ENCODE measurements at regions not wholly inside any gene's neighbourhood (a gene's known extent, or its start where the extent isn't known, plus 50 kb on each side); places are given as distances from the start of the nearest gene placed in this dataset.
A peak's percentile ranks its signal among the peaks of the same experiment; 100 is the strongest.

DNA sequence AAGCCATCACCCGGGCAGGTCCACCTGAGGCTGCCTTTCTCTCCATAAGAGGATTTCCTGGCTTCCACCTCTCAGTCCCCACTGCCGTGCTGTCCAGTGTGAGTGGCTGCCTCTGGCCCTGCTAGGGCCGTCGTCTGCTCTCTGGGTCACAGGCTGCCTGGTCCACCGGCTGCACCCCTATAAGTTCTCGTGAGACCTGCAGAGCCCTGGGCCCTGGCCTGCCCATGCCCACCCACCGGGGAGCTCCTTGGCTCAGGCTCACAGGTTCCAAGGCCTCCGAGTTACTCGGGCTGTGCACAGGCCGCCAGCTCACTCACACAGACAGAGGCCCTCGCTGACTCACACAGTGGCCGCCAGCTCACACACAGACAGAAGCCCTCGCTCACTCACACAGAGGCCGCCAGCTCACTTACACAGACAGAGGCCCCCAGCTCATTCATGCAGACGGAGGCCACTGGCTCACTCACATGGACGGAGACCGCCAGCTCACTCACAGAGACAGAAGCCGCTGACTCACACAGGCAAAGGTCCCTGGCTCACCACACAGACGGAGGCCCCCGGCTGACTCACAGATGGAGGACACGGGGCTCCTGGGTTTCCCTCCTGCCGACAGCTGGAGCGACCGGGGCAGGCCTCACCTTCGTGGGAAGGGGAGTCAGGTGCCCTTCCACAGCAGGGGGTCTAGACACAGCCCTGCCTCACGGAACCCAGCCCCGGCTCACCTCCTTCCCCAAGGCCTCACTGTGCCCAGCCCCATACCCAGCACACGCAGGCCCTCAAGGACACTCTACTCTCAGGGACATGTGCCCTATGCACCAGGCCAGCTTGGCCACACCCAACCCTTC is 334.1 kb upstream of the MYT1L start:
- H3K27ac ChIP-seq = no peak overlapping the region
- DNase-seq = peak in 1 of 2 donors; percentile 69
- no peaks in the 10 kb centered on the region for H3K9me3 ChIP-seq
- TF ChIP-seq, protein P1, sequence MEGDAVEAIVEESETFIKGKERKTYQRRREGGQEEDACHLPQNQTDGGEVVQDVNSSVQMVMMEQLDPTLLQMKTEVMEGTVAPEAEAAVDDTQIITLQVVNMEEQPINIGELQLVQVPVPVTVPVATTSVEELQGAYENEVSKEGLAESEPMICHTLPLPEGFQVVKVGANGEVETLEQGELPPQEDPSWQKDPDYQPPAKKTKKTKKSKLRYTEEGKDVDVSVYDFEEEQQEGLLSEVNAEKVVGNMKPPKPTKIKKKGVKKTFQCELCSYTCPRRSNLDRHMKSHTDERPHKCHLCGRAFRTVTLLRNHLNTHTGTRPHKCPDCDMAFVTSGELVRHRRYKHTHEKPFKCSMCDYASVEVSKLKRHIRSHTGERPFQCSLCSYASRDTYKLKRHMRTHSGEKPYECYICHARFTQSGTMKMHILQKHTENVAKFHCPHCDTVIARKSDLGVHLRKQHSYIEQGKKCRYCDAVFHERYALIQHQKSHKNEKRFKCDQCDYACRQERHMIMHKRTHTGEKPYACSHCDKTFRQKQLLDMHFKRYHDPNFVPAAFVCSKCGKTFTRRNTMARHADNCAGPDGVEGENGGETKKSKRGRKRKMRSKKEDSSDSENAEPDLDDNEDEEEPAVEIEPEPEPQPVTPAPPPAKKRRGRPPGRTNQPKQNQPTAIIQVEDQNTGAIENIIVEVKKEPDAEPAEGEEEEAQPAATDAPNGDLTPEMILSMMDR (IDR thresholded peaks at IDR 0.05) = no peak
- H3K27me3 ChIP-seq (ENCODE audit: insufficient read depth in 3 of 3, low read length in 2 of 3) = no peaks in the 10 kb centered on the region
- H3K4me3 ChIP-seq = no peak overlapping the region
- peak in 1 of 4 donors; percentile 18 for ATAC-seq
- WGBS, 3 donors = 84 to 86% (median 86%) methylated on average over 28 of the region's 28 CpGs
- intact Hi-C loops (cut with DNase I) = loop anchor here in 1 of 2 donors (5.0 kb wide), 1 partner anchor 107 kb away; no protein-coding TSS in a partner anchor
- no peaks in the 10 kb centered on the region for H3K36me3 ChIP-seq (ENCODE audit: insufficient read depth in 1 of 2, low read depth in 1 of 2)
- peaks cover 18% of the 10 kb centered on the region for H3K4me1 ChIP-seq

DNA sequence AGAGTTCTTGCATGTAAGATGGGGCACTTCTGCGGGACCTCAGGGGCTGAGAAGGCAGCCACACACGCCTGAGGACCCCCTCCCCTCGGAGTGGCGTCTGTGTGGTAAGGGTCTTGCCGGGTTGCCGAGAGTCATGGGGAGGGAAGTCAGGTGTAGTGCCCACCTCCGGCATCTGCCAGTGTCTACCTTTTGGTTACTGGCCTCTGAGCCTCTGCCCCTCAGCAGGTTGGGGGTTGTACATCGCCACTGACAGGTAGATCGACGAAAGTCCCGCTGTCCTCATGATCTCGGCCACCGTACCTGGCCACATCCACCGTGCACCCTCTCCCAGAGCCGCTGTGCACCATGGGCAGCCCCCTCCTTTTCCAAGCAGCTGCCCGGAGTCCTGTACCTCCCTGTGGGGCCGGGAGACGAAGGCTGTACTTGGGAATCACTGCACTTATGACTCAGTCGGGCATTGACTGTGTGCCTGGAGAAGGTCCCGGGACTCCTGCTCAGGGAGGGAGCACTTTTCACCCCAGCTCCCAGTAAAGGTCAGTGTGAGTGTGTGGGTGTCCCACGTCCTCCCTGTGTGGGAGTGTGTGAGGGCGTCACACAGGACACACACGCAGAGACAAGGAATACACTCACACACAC is 332.4 kb upstream of the MYT1L start:
- 64 to 67% (median 66%) methylated on average over 23 of the region's 23 CpGs for WGBS, 3 donors
- no peak overlapping the region for H3K27ac ChIP-seq
- peaks cover 18% of the 10 kb centered on the region for H3K4me1 ChIP-seq
- no peak overlapping the region for H3K4me3 ChIP-seq
- peak in 3 of 4 donors; percentile 31 to 73 (median 62) for ATAC-seq
- no peaks in the 10 kb centered on the region for H3K9me3 ChIP-seq
- H3K27me3 ChIP-seq (ENCODE audit: insufficient read depth in 3 of 3, low read length in 2 of 3) = no peaks in the 10 kb centered on the region
- TF ChIP-seq, protein P1 (IDR thresholded peaks at IDR 0.05) = no peak
- DNase-seq = peak in 1 of 2 donors; percentile 37
- intact Hi-C loops (cut with DNase I) = loop anchor here in 1 of 2 donors (5.0 kb wide), 1 partner anchor 109 kb away; no protein-coding TSS in a partner anchor
- H3K36me3 ChIP-seq (ENCODE audit: insufficient read depth in 1 of 2, low read depth in 1 of 2) = no peaks in the 10 kb centered on the region

DNA sequence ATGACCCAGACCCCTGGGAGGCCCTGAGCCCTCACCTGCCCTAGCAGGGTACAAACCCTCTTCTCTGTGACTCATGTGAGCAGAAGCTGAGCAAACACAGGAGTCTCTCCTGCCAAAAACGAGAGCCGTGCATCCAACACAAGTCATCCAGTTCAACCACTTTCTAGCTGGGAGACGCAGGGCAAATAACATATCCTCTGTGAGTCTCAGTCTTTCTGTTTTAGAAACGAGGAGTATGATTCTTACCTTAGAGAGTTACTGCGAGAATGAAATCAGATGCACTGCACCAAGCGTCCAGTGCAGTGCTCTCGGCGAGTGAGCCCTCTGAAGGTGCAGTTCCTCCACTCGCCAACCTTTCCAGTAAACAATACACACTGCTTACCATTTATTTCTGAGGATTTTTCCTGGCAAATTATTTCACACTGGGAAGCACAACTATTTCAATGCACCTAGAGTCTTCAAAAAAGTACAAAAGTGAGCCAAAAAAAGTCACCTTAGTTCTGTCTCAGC is 331.8 kb upstream of the MYT1L start:
- H3K27ac ChIP-seq = no peak overlapping the region
- no peaks in the 10 kb centered on the region for H3K36me3 ChIP-seq (ENCODE audit: insufficient read depth in 1 of 2, low read depth in 1 of 2)
- no peaks in the 10 kb centered on the region for H3K27me3 ChIP-seq (ENCODE audit: insufficient read depth in 3 of 3, low read length in 2 of 3)
- WGBS, 3 donors = 54 to 69% (median 59%) methylated on average over 9 of the region's 9 CpGs
- TF ChIP-seq, protein P1 (IDR thresholded peaks at IDR 0.05) = no peak
- intact Hi-C loops (cut with DNase I) = loop anchor here in 1 of 2 donors (5.0 kb wide), 1 partner anchor 109 kb away; no protein-coding TSS in a partner anchor
- peak in 2 of 4 donors; percentile 3 to 46 for ATAC-seq
- H3K9me3 ChIP-seq = no peaks in the 10 kb centered on the region
- no peak for DNase-seq
- no peak overlapping the region for H3K4me3 ChIP-seq
- peaks cover 18% of the 10 kb centered on the region for H3K4me1 ChIP-seq

DNA sequence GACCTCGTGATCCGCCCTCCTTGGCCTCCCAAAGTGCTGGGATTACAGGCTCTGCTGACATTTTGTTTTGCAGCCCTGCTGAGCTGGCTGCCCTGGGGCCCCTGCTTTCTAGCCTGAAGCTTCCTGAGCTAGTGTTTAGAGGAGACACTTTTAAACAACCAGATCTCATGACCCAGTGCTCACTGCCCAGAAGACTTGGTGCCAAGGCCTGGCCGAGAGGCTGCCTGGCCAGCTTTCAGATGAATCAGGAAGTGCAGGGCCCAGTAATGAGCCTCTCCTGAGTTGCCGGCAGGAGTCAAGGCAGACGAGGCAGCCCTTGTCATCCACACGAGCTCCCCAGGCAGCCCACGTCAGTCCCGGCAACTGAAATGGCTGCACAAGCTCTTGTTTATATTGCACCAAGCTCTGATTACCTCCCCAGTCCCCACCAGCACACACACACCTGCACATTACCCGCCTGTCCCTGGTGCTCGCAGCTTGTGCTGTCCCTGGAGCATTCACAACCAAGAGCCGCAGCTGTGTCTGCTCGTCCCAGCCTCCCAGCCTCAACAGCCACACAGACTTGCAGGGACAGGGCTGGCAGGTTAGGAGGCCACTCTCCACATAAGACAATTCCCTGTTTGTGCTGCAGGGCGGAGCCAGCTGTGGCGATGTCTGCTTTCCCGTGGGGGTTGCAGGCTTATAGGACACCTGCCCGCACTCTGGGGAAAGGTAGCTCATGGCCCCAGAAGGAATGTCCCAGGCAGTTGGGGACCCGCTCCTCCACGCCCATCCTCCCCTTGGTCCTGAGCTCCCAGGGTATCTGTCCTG is 331.2 kb upstream of the MYT1L start:
- DNase-seq (peak; percentile 52 to 78), ATAC-seq (peak; percentile 83 to 93 (median 92))
- no peaks in the 10 kb centered on the region for H3K27me3 ChIP-seq (ENCODE audit: insufficient read depth in 3 of 3, low read length in 2 of 3)
- TF ChIP-seq, protein P1 (IDR thresholded peaks at IDR 0.05) = no peak
- intact Hi-C loops (cut with DNase I) = loop anchor here in 1 of 2 donors (5.0 kb wide), 1 partner anchor 110 kb away; no protein-coding TSS in a partner anchor
- no peaks in the 10 kb centered on the region for H3K36me3 ChIP-seq (ENCODE audit: insufficient read depth in 1 of 2, low read depth in 1 of 2)
- peaks cover 18% of the 10 kb centered on the region for H3K4me1 ChIP-seq
- H3K9me3 ChIP-seq = no peaks in the 10 kb centered on the region
- no peak overlapping the region for H3K4me3 ChIP-seq
- WGBS, 3 donors = 31 to 43% (median 34%) methylated on average over 18 of the region's 18 CpGs
- peak overlapping the region; percentile 67 for H3K27ac ChIP-seq
